A172 (cell line): ENCODE measurements at regions not wholly inside any gene's neighbourhood (a gene's known extent, or its start where the extent isn't known, plus 50 kb on each side); places are given as distances from the start of the nearest gene placed in this dataset.
"Not testable (repeated sequence)": the region's sequence is repeated elsewhere in the genome, so short reads cannot be mapped to it uniquely, and the experiment has no call there.

Source experiments
- DNase-seq: peaks from one replicate; pipeline ENCODE4 v3.0.0-alpha.2; 2015; ENCODE audit warnings: low spot score

- no peak for DNase-seq
These were observed 676.3 kb upstream of the BOD1L1 start for GRCh38 chr4:14303856-14304255.

- DNase-seq, result no peak
These were observed 680.7 kb upstream of the BOD1L1 start for GRCh38 chr4:14308229-14308651.

GRCh38 chr4:14309431-14309830, 681.9 kb upstream of the BOD1L1 start:
- DNase-seq, result no peak

- DNase-seq, result no peak
These were observed 686.2 kb upstream of the BOD1L1 start for GRCh38 chr4:14313757-14314156.

- no peak for DNase-seq
These were observed 687.2 kb upstream of the CPEB2 start for GRCh38 chr4:14315129-14315528.

- DNase-seq, result no peak
These were observed 684.9 kb upstream of the CPEB2 start for GRCh38 chr4:14317351-14317750.

- DNase-seq, result no peak
These were observed 683.6 kb upstream of the CPEB2 start for GRCh38 chr4:14318671-14319070.

- DNase-seq, result no peak
These were observed 680.6 kb upstream of the CPEB2 start for GRCh38 chr4:14321723-14322122.

GRCh38 chr4:14323191-14323590, 679.1 kb upstream of the CPEB2 start:
- no peak for DNase-seq

- DNase-seq, result no peak
These were observed 673.1 kb upstream of the CPEB2 start for GRCh38 chr4:14329228-14329627.

- DNase-seq, result no peak
These were observed 668.7 kb upstream of the CPEB2 start for GRCh38 chr4:14333616-14334015.

- DNase-seq, result no peak
These were observed 668.1 kb upstream of the CPEB2 start for GRCh38 chr4:14334166-14334565.

- no peak for DNase-seq
These were observed 666.4 kb upstream of the CPEB2 start for GRCh38 chr4:14335872-14336271.

GRCh38 chr4:14336656-14337055, 665.6 kb upstream of the CPEB2 start:
- peak; percentile 10 for DNase-seq

GRCh38 chr4:14337892-14338584, 664.2 kb upstream of the CPEB2 start:
- DNase-seq, result no peak

GRCh38 chr4:14338585-14339265, 663.6 kb upstream of the CPEB2 start:
- no peak for DNase-seq

- no peak for DNase-seq
These were observed 662.6 kb upstream of the CPEB2 start for GRCh38 chr4:14339715-14340114.

- no peak for DNase-seq
These were observed 662.0 kb upstream of the CPEB2 start for GRCh38 chr4:14340321-14340720.

- no peak for DNase-seq
These were observed 658.3 kb upstream of the CPEB2 start for GRCh38 chr4:14343961-14344360.

- peak; percentile 63 for DNase-seq
These were observed 656.9 kb upstream of the CPEB2 start for GRCh38 chr4:14345356-14345775.

GRCh38 chr4:14347526-14347925, 654.8 kb upstream of the CPEB2 start:
- DNase-seq, result no peak

GRCh38 chr4:14348506-14348905, 653.8 kb upstream of the CPEB2 start:
- no peak for DNase-seq

GRCh38 chr4:14358544-14359160, 643.6 kb upstream of the CPEB2 start:
- not testable (repeated sequence) for DNase-seq
